Astrocyte of the spinal cord (primary cell): ENCODE measurements at regions not wholly inside any gene's neighbourhood (a gene's known extent, or its start where the extent isn't known, plus 50 kb on each side); places are given as distances from the start of the nearest gene placed in this dataset.

ENCODE experiments used
- DNase-seq: peaks from one replicate; pipeline ENCODE4 v3.0.0; 2011; ENCODE audit warnings: low read depth, low spot score
- H3K4me3 ChIP-seq: 2 replicates; pipeline ENCODE4 v1.5.1; 2011; ENCODE audit warnings: low read depth, mild to moderate bottlenecking, low read length, moderate library complexity
- in situ Hi-C: cut with HindIII; loops from 2 replicates; pipeline ENCODE4 v1.10.0; 2017; ENCODE audit warnings: low sequenced_read_pairs
- TF ChIP-seq, protein P1 (sequence below): IDR thresholded peaks from 2 replicates; pipeline ENCODE4 v1.5.1; 2012; ENCODE audit warnings: low read depth, mild to moderate bottlenecking, low read length, inconsistent platforms

DNA sequence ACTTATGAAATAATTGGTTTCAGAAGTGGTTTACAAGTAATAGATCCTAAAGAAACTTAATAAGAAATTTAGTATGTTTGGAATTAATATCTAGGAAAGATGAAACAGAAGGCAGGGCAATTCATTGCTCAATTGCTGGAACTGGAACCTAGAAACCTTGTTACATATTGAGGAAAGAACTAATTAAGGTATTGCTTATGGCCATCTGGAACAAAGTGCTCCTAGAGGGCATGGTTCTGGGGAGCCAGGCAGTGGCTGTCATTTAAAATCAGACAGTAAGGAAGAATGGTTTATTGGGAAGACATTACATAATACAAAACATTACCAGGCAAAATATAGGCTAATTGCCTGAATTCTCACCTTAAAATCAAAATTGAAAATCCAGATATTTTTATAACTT is 224.1 kb downstream of the SLITRK6 start:
- H3K4me3 ChIP-seq, result no peak overlapping the region
- no peak for DNase-seq
- TF ChIP-seq, protein P1, sequence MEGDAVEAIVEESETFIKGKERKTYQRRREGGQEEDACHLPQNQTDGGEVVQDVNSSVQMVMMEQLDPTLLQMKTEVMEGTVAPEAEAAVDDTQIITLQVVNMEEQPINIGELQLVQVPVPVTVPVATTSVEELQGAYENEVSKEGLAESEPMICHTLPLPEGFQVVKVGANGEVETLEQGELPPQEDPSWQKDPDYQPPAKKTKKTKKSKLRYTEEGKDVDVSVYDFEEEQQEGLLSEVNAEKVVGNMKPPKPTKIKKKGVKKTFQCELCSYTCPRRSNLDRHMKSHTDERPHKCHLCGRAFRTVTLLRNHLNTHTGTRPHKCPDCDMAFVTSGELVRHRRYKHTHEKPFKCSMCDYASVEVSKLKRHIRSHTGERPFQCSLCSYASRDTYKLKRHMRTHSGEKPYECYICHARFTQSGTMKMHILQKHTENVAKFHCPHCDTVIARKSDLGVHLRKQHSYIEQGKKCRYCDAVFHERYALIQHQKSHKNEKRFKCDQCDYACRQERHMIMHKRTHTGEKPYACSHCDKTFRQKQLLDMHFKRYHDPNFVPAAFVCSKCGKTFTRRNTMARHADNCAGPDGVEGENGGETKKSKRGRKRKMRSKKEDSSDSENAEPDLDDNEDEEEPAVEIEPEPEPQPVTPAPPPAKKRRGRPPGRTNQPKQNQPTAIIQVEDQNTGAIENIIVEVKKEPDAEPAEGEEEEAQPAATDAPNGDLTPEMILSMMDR, result no peak
- in situ Hi-C loops, result no loop called here

- no peak overlapping the region for H3K4me3 ChIP-seq
- no peak for DNase-seq
- TF ChIP-seq, protein P1, result no peak
- in situ Hi-C loops, result no loop called here
Measured at GRCh38 chr13:85567909-85568308, 231.3 kb downstream of the SLITRK6 start.

- no peak overlapping the region for H3K4me3 ChIP-seq
- TF ChIP-seq, protein P1, result no peak
- no peak for DNase-seq
- in situ Hi-C loops, result no loop called here
Measured at GRCh38 chr13:85565652-85566051, 233.6 kb downstream of the SLITRK6 start.

GRCh38 chr13:85564598-85564997 is 234.6 kb downstream of the SLITRK6 start:
- H3K4me3 ChIP-seq, result no peak overlapping the region
- in situ Hi-C loops, result no loop called here
- DNase-seq, result no peak
- TF ChIP-seq, protein P1, result no peak

GRCh38 chr13:85562282-85562681 is 236.9 kb downstream of the SLITRK6 start:
- TF ChIP-seq, protein P1, result no peak
- no peak overlapping the region for H3K4me3 ChIP-seq
- DNase-seq, result no peak
- in situ Hi-C loops, result no loop called here

- in situ Hi-C loops, result no loop called here
- DNase-seq, result no peak
- TF ChIP-seq, protein P1, result no peak
- H3K4me3 ChIP-seq, result no peak overlapping the region
Measured at GRCh38 chr13:85557691-85558467, 241.3 kb downstream of the SLITRK6 start.

- TF ChIP-seq, protein P1, result no peak
- DNase-seq, result no peak
- H3K4me3 ChIP-seq, result no peak overlapping the region
- in situ Hi-C loops, result no loop called here
Measured at GRCh38 chr13:85551012-85551411, 248.2 kb downstream of the SLITRK6 start.
